Right cardiac atrium (tissue), 5 donors: ENCODE measurements at regions not wholly inside any gene's neighbourhood (a gene's known extent, or its start where the extent isn't known, plus 50 kb on each side); places are given as distances from the start of the nearest gene placed in this dataset.
"Not testable (repeated sequence)": the region's sequence is repeated elsewhere in the genome, so short reads cannot be mapped to it uniquely, and the experiment has no call there.

Experiments
- ATAC-seq, 2 donors: fragments of 200-7000 bp; cut with Tn5 transposase; one replicate each; pipeline versions ENCODE4 v1.8.0 to v1.9.1; 2020; ENCODE audit warnings: moderate library complexity in 2 of 2, mild to moderate bottlenecking in 1 of 2
- DNase-seq, 3 donors: peaks; one replicate each; pipeline ENCODE4 v3.0.0-alpha.2; 2020
- H3K27ac ChIP-seq: one replicate; pipeline ENCODE4 v1.5.1; 2013; ENCODE audit warnings: mild to moderate bottlenecking, low read length, control low read depth, moderate library complexity
- H3K27me3 ChIP-seq: one replicate; pipeline ENCODE4 v1.6.1; 2013; ENCODE audit not compliant: control insufficient read depth, insufficient read depth
- H3K4me1 ChIP-seq: one replicate; pipeline ENCODE4 v1.6.1; 2013; ENCODE audit warnings: low read length; ENCODE audit not compliant: control insufficient read depth, insufficient read depth
- H3K4me3 ChIP-seq: one replicate; pipeline ENCODE4 v1.5.1; 2013; ENCODE audit warnings: low read length, control low read depth
- H3K9me3 ChIP-seq: one replicate; pipeline ENCODE4 v1.6.1; 2013; ENCODE audit warnings: low read length; ENCODE audit not compliant: control insufficient read depth
- WGBS: extraction: QIAGEN DNeasy Blood & Tissue Kit; methylation state at CpG from one replicate; pipeline ENCODE4 v1.1.7; 2013; 5-methylcytosine and 5-hydroxymethylcytosine counted together
- intact Hi-C, 4 donors: fragments of 100-400 bp; cut with DNase I; formaldehyde crosslinking; loops; one replicate each; pipeline versions ENCODE4 v1.11.0 to v1.14.0; 2022 to 2023
- donor health status: healthy with polysubstance abuse.
- donor health status: DM: no; HTN: yes; CAD: no.
- donor health status: DM: no; HTN: no; CAD: no.
- donor health status: DM: no; HTN: yes; CAD: no; lungs with severe emphysema.
- donor health status: DM: yes; HTN: yes; CAD: no.

DNA sequence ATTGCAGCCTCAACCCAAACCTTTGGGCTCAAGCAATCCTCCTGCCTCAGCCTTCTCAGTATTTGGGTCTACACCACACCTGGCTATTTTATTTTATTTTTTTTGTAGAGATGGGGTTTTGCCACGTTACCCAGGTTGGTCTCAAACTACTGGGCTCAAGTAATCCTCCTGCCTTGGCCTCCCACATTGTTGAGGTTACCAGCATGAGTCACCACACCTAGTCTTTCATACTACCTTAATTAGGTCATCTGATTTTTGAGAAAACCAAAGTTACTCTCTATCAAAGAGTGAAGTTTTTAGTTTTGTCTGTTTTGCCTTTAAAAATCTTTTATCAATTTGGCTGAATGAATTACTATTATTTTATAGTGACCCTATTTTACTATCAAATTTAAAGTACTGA lies 335.6 kb upstream of the LRRC4C start:
- DNase-seq (no peak), ATAC-seq (no peak)
- Histone ChIP-seq H3K27ac (no peak overlapping the region), H3K9me3 (no peaks in the 10 kb centered on the region), H3K4me3 (no peak overlapping the region), H3K27me3 (no peaks in the 10 kb centered on the region), H3K4me1 (no peaks in the 10 kb centered on the region)
- 37% methylated on average over 1 of the region's 1 CpG for WGBS
- intact Hi-C loops: no loop called here

DNA sequence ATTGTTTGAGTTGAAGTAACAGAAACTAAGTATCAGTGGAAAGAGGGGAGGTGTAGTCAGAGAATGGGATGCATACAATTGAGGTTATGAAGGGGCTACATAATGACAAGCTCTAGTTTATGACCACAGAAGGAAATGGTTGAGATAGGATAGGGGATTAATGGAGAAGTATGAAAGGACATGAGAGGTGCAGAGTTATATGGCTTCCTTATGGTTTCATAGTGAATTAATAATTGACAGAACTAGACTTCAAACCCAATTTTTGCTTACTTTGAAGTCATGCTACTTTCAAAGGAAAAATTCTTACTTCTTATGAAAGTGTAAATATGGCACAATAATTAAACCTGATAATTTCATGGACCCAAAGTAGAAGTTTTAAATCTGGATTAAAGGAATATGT lies 340.3 kb upstream of the LRRC4C start:
- DNase-seq: no peak
- intact Hi-C loops: no loop called here
- Histone ChIP-seq H3K9me3 (no peaks in the 10 kb centered on the region), H3K27ac (no peak overlapping the region), H3K4me3 (no peak overlapping the region), H3K27me3 (no peaks in the 10 kb centered on the region), H3K4me1 (no peaks in the 10 kb centered on the region)
- no peak for ATAC-seq

DNA sequence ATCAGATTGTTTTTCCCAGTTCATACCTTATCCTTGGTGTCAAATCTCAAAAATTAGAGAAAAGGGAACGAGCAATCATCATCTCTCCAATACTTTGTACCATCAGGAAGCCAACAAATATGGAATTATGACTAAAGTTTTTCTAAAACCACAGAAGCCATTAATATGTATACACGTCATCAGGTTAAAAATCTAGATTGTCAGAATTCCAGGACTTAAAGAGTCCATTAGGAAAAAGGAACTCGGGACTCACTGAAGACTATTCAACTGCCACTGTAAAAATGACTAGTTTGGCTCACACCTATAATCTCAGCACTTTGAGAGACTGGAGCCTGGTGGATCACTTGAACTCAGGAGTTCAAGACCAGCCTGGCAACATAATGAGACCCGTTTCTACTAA lies 344.4 kb upstream of the LRRC4C start:
- intact Hi-C loops: no loop called here
- Histone ChIP-seq H3K27ac (no peak overlapping the region), H3K9me3 (no peaks in the 10 kb centered on the region), H3K27me3 (no peaks in the 10 kb centered on the region), H3K4me3 (no peak overlapping the region), H3K4me1 (no peaks in the 10 kb centered on the region)
- DNase-seq (no peak), ATAC-seq (no peak)
- WGBS: 51% methylated on average over 4 of the region's 4 CpGs

DNA sequence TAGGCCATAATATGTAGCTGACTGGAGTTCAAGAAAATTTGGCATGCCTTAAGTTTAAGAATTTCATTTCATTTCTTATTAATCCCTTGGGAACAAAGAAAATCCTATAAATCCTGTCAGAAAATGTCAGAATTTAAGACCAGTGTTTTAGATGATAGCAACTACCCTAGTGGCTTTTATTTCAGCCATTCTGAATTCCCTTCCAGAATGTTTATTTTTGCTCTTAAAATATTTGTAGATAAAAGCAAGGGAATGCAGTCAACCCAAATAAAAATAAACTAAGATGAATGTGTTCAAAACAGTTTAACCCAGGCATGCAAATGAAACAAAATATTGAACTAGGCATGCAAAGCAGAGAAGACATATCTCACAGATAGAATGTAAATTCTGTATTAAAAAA lies 356.9 kb upstream of the LRRC4C start:
- DNase-seq (no peak), ATAC-seq (no peak)
- no peaks in the 10 kb centered on the region for H3K4me1 ChIP-seq
- intact Hi-C loops: no loop called here
- no peaks in the 10 kb centered on the region for H3K9me3 ChIP-seq
- no peak overlapping the region for H3K4me3 ChIP-seq
- no peaks in the 10 kb centered on the region for H3K27me3 ChIP-seq
- H3K27ac ChIP-seq: no peak overlapping the region

DNA sequence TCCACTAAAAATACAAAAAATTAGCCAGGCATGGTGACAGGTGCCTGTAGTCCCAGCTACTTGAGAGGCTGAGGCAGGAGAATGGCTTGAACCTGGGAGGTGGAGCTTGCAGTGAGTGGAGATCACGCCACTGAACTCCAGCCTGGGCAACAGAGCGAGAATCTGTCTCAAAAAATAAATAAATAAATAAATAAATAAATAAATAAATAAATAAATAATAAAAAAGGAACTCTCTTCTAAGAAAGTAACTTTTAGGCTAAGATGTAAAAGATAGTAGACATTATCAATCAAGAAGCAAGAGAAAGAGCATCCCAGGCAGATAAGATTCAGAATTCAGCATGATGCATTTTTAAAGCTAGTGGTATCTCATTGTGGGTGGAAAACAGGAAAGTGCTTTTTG lies 364.8 kb upstream of the LRRC4C start:
- H3K4me1 ChIP-seq, DNase-seq, H3K27me3 ChIP-seq, ATAC-seq, H3K9me3 ChIP-seq, intact Hi-C loops, H3K27ac ChIP-seq, H3K4me3 ChIP-seq: not testable (repeated sequence)
- 79% methylated on average over 2 of the region's 2 CpGs for WGBS

DNA sequence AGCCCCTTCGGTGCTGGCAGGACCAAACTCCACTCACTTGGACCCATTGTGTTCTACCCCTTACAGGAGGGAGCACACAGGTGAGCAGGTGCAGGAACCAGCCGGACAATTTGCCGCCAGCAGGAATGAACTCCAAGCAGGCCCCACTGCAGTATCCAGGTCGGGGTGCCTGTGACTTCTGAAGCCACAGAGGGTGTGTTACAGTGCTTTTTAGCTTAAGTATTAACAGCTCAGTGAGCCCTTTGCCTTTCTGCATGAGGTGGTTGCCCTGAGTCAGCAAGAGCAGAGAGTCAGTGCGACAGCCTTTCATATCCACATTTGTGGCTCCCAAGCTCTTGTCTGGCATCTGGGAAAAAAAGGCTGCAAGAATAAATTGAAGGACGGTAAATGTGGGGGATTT lies 366.6 kb upstream of the LRRC4C start:
- ATAC-seq (no peak), DNase-seq (no peak)
- Histone ChIP-seq H3K9me3 (no peaks in the 10 kb centered on the region), H3K4me3 (no peak overlapping the region), H3K27ac (no peak overlapping the region), H3K4me1 (no peaks in the 10 kb centered on the region), H3K27me3 (no peaks in the 10 kb centered on the region)
- WGBS: 78% methylated on average over 6 of the region's 6 CpGs
- intact Hi-C loops: no loop called here

DNA sequence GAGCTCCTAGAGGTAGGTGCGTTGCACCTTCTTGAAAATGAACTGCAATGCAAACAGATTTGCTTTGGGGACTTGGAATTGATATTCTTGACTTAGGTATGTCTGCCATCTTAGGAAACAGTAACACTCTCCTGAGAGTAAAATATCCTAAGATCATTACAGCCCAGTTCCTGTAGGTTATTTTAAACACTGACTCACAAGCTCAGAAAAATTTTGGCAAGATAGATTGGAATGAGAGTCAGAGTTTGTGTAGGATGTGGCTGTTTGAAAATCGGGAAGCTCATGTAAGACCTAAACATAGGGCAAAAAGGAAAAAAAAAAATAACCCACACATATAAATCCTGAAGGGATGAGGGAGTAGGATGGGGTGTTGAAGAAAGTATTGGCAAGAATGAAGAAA lies 377.0 kb upstream of the LRRC4C start:
- Histone ChIP-seq H3K9me3 (no peaks in the 10 kb centered on the region), H3K27me3 (no peaks in the 10 kb centered on the region), H3K27ac (no peak overlapping the region), H3K4me3 (no peak overlapping the region), H3K4me1 (no peaks in the 10 kb centered on the region)
- no peak for ATAC-seq
- intact Hi-C loops: no loop called here
- WGBS: 62% methylated on average over 2 of the region's 2 CpGs
- DNase-seq: no peak

DNA sequence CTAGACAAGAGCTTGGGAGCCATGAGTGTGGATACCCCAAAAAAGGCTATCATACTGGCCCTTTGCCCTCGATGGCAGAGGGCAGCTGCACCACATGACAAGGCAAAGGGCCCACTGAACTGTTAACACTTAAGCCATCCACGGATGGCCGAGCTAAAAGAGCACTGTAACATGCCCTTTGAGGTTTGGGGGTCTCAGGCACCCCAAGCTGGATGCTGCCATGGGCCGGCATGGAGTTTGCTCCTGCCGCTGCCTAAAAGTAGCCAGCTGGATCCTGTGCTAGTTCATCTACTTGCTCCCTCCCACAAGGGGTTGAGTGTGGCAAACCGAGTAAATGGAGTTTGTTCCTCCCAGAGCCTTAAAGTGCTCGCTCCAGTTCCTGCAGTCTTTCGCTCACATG lies 383.2 kb upstream of the LRRC4C start:
- DNase-seq (no peak), ATAC-seq (no peak)

DNA sequence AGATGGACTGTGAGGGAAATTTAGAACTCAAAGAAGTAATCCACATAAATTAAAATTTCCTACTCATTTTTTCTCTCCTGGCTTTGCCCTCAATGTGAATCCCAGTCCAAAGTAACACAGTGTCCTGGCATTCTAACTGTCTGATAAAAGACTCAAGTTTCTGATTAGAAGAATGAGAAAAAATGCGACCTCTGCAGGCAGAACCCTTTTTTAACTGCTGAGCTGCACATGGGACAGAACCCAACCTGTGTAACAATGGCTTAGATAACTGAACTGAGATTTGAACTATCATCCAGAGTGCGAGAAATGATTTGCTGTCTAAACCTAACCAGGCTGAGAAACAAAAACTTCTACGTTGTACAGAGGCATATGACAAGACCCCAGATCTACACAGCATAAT lies 385.6 kb upstream of the LRRC4C start:
- no peak for ATAC-seq
- H3K27ac ChIP-seq: no peak overlapping the region
- H3K4me1 ChIP-seq: no peaks in the 10 kb centered on the region
- no peaks in the 10 kb centered on the region for H3K9me3 ChIP-seq
- no peaks in the 10 kb centered on the region for H3K27me3 ChIP-seq
- H3K4me3 ChIP-seq: no peak overlapping the region
- WGBS: 56% methylated on average over 3 of the region's 3 CpGs
- intact Hi-C loops: loop anchor here in 1 of 4 donors (10.0 kb wide), 1 partner anchor 60 kb away; no protein-coding TSS in a partner anchor
- no peak for DNase-seq

More for the DNA sequence above, 383.2 kb upstream of the LRRC4C start:
- 74% methylated on average over 8 of the region's 8 CpGs for WGBS
- H3K9me3 ChIP-seq: no peaks in the 10 kb centered on the region
- intact Hi-C loops: loop anchor here in 1 of 4 donors (10.0 kb wide), 1 partner anchor 58 kb away; no protein-coding TSS in a partner anchor
- H3K27me3 ChIP-seq: no peaks in the 10 kb centered on the region
- no peak overlapping the region for H3K27ac ChIP-seq
- no peaks in the 10 kb centered on the region for H3K4me1 ChIP-seq
- H3K4me3 ChIP-seq: no peak overlapping the region

DNA sequence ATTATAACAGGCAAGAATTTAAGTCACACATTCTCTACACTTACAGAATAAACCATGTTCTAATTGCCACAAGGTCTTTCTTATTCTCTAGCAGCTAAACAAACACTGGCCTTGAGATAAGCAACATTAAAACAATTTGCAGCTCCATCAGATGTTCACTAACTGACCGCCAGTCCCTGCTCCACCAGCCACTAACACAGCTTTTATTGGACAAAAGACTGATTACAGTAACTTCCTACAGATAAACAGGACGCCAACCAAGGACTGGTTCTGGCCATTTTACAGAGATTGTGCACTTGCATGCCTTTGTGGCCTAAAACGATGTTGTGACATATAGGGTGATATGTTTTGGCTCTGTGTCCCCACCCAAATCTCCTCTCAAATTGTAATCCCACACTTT lies 388.9 kb upstream of the LRRC4C start:
- H3K27me3 ChIP-seq: no peaks in the 10 kb centered on the region
- WGBS: 34% methylated on average over 3 of the region's 3 CpGs
- no peak overlapping the region for H3K4me3 ChIP-seq
- no peaks in the 10 kb centered on the region for H3K4me1 ChIP-seq
- intact Hi-C loops: loop anchor here in 1 of 4 donors (10.0 kb wide), 1 partner anchor 64 kb away; no protein-coding TSS in a partner anchor
- ATAC-seq: no peak
- H3K9me3 ChIP-seq: no peaks in the 10 kb centered on the region
- DNase-seq: no peak
- no peak overlapping the region for H3K27ac ChIP-seq

DNA sequence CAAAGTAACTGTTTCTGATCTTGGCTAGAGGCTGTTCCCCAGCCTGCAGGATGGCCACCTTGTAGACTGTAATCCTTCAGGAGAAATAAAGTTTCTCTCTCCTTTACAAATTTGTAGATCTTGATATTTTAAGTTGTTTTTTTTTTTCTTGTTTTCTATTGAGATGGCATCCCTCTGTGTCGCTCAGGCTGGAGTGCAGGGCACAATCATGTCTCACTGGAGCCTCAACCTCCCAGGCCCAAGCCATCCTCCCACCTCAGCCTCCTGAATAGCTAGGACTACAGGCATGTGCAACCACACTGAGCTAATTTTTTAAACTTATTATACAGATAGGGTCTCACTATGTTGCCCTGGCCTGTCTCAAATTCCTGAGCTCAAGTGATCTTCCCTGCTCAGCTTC lies 389.8 kb upstream of the LRRC4C start:
- ATAC-seq: no peak
- WGBS: 81% methylated on average over 1 of the region's 1 CpG
- no peaks in the 10 kb centered on the region for H3K4me1 ChIP-seq
- intact Hi-C loops: loop anchor here in 1 of 4 donors (10.0 kb wide), 1 partner anchor 64 kb away; no protein-coding TSS in a partner anchor
- H3K27me3 ChIP-seq: no peaks in the 10 kb centered on the region
- DNase-seq: no peak
- no peak overlapping the region for H3K4me3 ChIP-seq
- no peaks in the 10 kb centered on the region for H3K9me3 ChIP-seq
- H3K27ac ChIP-seq: no peak overlapping the region

DNA sequence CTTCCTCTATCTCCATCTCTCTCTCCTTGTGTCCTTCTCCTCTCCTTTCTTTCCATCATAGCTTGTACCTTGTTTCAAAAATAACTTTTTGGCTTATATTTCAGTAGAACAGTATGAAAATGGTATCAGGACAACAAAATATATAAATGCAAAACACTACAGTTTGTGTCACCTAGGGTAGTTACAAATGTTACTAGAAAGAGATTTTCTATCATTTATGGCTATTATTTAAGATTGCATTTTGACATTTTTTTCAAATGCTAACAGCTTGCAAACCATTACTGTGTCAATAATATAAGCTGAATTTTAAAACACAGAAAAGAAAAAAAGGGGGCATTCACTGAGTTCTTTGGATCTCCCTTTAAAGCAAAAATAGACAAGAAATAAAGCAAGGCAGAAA lies 392.3 kb upstream of the LRRC4C start:
- Histone ChIP-seq H3K27me3 (no peaks in the 10 kb centered on the region), H3K4me1 (no peaks in the 10 kb centered on the region), H3K9me3 (no peaks in the 10 kb centered on the region), H3K27ac (no peak overlapping the region), H3K4me3 (no peak overlapping the region)
- no peak for ATAC-seq
- no peak for DNase-seq
- intact Hi-C loops: no loop called here
